ENCODE measurements at regions not wholly inside any gene's neighbourhood (a gene's known extent, or its start where the extent isn't known, plus 50 kb on each side); places are given as distances from the start of the nearest gene placed in this dataset.
"Not testable (repeated sequence)": the region's sequence is repeated elsewhere in the genome, so short reads cannot be mapped to it uniquely, and the experiment has no call there.

GRCh38 chrX:23515028-23515427 lies 152.3 kb upstream of the PRDX4 start:
- H3K36me3 ChIP-seq (ENCODE audit: control insufficient read depth, insufficient read depth, low read length), result no peaks in the 10 kb centered on the region
- H4K20me1 ChIP-seq (ENCODE audit: control insufficient read depth, extremely low read depth, insufficient read depth, low read length), result no peaks in the 10 kb centered on the region
- H3K4me2 ChIP-seq (ENCODE audit: extremely low read depth, insufficient read depth, low read length), result no peak overlapping the region
- H3K4me3 ChIP-seq (replicated peaks in 1 of 4; ENCODE audit: control extremely low read depth in 1 of 4, insufficient read depth in 1 of 4, low read depth in 3 of 4, low read length in 4 of 4), result no peak overlapping the region
- no peak overlapping the region for H3K27ac ChIP-seq (ENCODE audit: insufficient read depth, low read length)
- H3K9ac ChIP-seq (ENCODE audit: insufficient read depth, low read length), result no peak overlapping the region
- TF ChIP-seq CTCF (conservative IDR thresholded peaks at IDR 0.05 in 1 of 2, IDR thresholded peaks at IDR 0.05 in 1 of 2; ENCODE audit: low read depth in 1 of 2, low read length in 2 of 2) (no peak), EZH2 (IDR thresholded peaks at IDR 0.05; ENCODE audit: low read length, missing control alignments) (no peak)
- H2AFZ ChIP-seq (ENCODE audit: low read length), result no peak overlapping the region
- H3K9me3 ChIP-seq (ENCODE audit: control insufficient read depth, insufficient read depth, low read depth, low read length), result no peaks in the 10 kb centered on the region
- no peaks in the 10 kb centered on the region for H3K79me2 ChIP-seq (ENCODE audit: control insufficient read depth, insufficient read depth, low read length)
- no peak for DNase-seq (ENCODE audit: low read depth in 2 of 2)
- H3K27me3 ChIP-seq (ENCODE audit: control insufficient read depth, insufficient read depth, low read length), result no peaks in the 10 kb centered on the region
- no peaks in the 10 kb centered on the region for H3K4me1 ChIP-seq (ENCODE audit: control insufficient read depth, extremely low read depth, insufficient read depth, low read length)

- H3K4me2 ChIP-seq (ENCODE audit: extremely low read depth, insufficient read depth, low read length); H3K27me3 ChIP-seq (ENCODE audit: control insufficient read depth, insufficient read depth, low read length); H3K27ac ChIP-seq (ENCODE audit: insufficient read depth, low read length); H4K20me1 ChIP-seq (ENCODE audit: control insufficient read depth, extremely low read depth, insufficient read depth, low read length); H3K9ac ChIP-seq (ENCODE audit: insufficient read depth, low read length); DNase-seq (ENCODE audit: low read depth in 2 of 2); H2AFZ ChIP-seq (ENCODE audit: low read length); H3K79me2 ChIP-seq (ENCODE audit: control insufficient read depth, insufficient read depth, low read length); H3K4me3 ChIP-seq (replicated peaks in 1 of 4; ENCODE audit: control extremely low read depth in 1 of 4, insufficient read depth in 1 of 4, low read depth in 3 of 4, low read length in 4 of 4); H3K9me3 ChIP-seq (ENCODE audit: control insufficient read depth, insufficient read depth, low read depth, low read length); H3K36me3 ChIP-seq (ENCODE audit: control insufficient read depth, insufficient read depth, low read length); H3K4me1 ChIP-seq (ENCODE audit: control insufficient read depth, extremely low read depth, insufficient read depth, low read length): not testable (repeated sequence)
Observed at GRCh38 chrX:23523026-23523657, 144.2 kb upstream of the PRDX4 start.

- no peak for DNase-seq (ENCODE audit: low read depth in 2 of 2)
- no peaks in the 10 kb centered on the region for H3K79me2 ChIP-seq (ENCODE audit: control insufficient read depth, insufficient read depth, low read length)
- H2AFZ ChIP-seq (ENCODE audit: low read length), result no peak overlapping the region
- H3K4me1 ChIP-seq (ENCODE audit: control insufficient read depth, extremely low read depth, insufficient read depth, low read length), result no peaks in the 10 kb centered on the region
- H3K4me2 ChIP-seq (ENCODE audit: extremely low read depth, insufficient read depth, low read length), result no peak overlapping the region
- no peaks in the 10 kb centered on the region for H3K27me3 ChIP-seq (ENCODE audit: control insufficient read depth, insufficient read depth, low read length)
- no peak overlapping the region for H3K4me3 ChIP-seq (replicated peaks in 1 of 4; ENCODE audit: control extremely low read depth in 1 of 4, insufficient read depth in 1 of 4, low read depth in 3 of 4, low read length in 4 of 4)
- no peak overlapping the region for H3K27ac ChIP-seq (ENCODE audit: insufficient read depth, low read length)
- no peaks in the 10 kb centered on the region for H3K36me3 ChIP-seq (ENCODE audit: control insufficient read depth, insufficient read depth, low read length)
- no peak overlapping the region for H3K9ac ChIP-seq (ENCODE audit: insufficient read depth, low read length)
- no peak for TF ChIP-seq CTCF (conservative IDR thresholded peaks at IDR 0.05 in 1 of 2, IDR thresholded peaks at IDR 0.05 in 1 of 2; ENCODE audit: low read depth in 1 of 2, low read length in 2 of 2)
- no peak for TF ChIP-seq EZH2 (IDR thresholded peaks at IDR 0.05; ENCODE audit: low read length, missing control alignments)
- no peaks in the 10 kb centered on the region for H3K9me3 ChIP-seq (ENCODE audit: control insufficient read depth, insufficient read depth, low read depth, low read length)
- no peaks in the 10 kb centered on the region for H4K20me1 ChIP-seq (ENCODE audit: control insufficient read depth, extremely low read depth, insufficient read depth, low read length)
Observed at GRCh38 chrX:23524467-23524866, 142.8 kb upstream of the PRDX4 start.

All from fibroblast of lung (primary cell).